ENCODE measurements at regions not wholly inside any gene's neighbourhood (a gene's known extent, or its start where the extent isn't known, plus 50 kb on each side); places are given as distances from the start of the nearest gene placed in this dataset.
A peak's percentile ranks its signal among the peaks of the same experiment; 100 is the strongest.

DNA sequence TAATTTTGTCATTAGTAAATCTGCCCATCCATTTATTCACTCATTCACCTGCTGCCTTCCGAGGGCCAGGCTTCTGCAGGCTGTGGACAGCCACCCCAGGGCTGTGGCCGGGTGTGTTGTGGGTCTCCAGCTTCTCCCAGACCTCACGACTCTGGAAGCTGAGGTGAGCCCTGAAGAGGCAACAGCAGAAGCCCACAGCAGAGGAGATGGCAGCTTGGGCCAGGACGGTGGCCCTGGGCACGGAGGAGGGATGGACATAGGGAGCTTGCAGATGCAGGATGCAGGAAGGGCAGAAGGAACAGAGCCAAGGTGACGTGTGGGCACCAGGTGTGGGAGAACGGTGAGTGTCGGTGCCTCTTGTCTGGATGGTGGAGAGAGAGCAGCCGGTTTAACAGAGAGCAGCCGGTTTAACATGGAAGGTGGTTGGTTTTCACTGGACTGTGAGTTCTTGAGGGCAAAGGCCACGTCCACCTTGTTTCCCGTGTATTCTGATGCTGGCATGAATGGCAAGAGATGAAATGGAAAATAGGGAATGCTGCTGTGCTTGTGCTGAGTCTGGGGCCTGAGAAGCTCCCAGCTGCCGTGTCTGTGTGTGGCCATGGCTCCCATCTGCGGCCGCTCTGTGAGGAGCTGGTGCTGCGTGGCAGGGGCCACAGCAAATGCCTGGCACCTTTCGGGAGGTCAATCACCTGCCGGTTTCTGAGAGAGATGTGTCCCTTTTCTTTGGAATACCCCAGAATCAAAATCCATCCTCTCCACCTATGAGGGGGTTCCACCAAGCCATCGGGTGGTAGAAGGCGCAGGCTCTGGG, 669.9 kb downstream of the BRD1 start:
- no peak for DNase-seq

DNA sequence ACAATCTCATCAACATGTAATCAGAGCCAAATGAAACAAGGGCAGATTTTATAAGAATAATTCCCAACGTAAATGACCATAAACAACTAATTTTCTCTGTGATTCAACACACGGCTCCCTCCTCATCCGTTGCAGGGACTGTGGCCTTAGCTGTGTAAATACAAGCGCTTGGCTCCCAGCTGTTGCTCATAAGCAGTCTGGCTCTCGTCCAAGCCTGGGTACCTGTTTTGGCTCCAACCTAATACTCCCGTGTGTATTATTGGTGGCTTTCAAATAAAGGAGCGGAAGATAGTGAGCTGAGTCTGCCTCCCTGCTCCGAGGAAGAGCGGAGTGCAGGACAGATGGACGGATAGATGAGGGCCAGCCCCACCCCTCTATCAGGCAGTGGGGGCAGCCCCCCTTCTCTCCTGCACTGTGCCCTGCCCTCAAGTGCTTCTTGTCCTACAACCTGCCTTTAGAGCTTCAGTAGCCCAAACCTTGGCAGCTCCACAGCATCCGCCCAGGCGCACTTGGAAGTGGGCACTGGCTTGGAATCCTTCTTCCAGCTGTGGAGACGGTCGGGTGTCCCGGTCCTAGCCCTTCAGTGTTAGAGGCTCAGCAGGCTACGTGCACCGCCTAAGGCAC, 670.9 kb downstream of the BRD1 start:
- DNase-seq, result peak; percentile 99

GRCh38 chr22:49155770-49156580, 671.7 kb downstream of the BRD1 start:
- peak; percentile 47 for DNase-seq

- no peak for DNase-seq
Observed at GRCh38 chr22:49155039-49155769, 672.5 kb downstream of the BRD1 start.

DNA sequence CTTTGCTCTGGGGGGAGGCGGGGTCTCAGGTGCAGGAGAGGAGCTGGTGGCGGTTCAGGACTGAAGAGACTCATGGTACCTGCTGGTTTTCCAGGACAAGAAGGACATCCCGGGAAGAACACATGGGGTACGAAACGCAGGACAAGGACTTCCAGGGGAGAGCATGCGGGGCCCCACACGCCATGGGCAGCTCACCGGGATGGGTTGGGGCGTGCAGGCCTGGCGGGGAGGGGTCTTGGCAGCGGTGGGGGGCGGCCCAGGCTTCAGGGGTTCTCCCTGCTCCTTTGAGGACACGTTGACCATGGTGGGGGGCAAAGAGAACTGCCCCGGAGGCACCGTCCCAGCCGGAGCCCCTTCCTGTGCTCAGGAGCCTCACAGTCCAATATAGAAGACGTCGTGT, 673.2 kb downstream of the BRD1 start:
- DNase-seq, result no peak

DNA sequence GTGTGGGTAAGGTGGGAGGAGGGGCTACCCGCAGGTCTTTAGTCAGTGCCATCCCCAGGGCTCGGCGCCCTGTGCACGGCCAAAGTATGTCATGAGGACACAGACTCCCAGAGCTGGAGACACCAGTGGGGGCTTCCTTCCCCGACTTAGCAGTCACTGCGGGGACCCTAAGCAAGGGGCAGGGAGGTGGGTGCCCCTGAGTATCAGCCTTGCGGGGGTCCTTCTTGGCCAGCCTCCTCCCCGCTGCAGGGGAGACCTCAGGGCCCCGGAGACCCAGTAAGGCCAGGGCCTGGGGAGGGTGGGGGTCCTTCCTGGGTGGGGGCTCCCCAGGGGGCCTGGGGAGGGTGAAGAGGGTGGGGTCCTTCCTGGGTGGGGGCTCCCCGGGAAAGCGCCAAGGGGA, 673.8 kb downstream of the BRD1 start:
- DNase-seq, result no peak

GRCh38 chr22:49152939-49153770, 674.5 kb downstream of the BRD1 start:
- DNase-seq, result no peak

DNA sequence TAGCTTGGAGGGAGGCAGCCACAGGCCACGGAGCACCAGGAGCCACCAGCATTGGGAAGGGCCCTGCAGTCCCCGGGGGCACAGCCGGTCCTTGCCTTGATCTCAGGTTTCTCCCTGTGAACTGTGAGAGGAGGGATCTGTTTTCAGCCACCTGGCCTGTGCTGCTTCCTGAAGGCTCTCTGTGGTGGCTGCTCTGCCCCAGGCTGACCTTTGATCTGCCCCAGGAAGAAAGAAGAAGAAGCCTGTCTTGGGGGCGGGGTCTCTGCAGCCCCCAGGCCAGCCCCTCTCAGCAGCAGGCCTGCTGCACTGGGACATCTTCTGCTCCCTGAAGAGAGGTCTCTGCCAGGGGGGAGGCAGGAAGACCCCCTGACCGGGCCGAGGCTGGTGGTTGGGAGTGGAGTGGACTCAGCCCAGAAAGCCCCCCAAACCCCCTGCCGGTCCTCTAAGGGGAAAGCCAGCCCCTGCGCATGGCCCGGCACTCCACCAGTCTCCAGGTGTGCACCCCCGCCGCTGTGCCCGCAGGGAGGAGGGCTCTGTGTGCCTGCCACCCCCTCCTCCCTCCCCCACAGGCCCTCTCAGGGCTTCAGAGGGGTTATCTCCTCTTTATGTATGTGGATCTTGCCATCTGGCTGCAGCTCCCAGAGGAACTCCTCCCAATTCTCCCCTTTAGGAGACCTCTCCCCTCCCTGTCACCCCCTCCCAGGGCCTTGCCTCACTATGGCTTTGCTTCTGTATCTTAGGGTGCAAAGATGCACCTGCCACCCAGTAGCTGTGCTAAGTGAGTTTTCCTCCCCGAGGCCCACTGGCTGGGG, 675.3 kb downstream of the BRD1 start:
- no peak for DNase-seq

- no peak for DNase-seq
Observed at GRCh38 chr22:49151256-49152126, 676.2 kb downstream of the BRD1 start.

DNA sequence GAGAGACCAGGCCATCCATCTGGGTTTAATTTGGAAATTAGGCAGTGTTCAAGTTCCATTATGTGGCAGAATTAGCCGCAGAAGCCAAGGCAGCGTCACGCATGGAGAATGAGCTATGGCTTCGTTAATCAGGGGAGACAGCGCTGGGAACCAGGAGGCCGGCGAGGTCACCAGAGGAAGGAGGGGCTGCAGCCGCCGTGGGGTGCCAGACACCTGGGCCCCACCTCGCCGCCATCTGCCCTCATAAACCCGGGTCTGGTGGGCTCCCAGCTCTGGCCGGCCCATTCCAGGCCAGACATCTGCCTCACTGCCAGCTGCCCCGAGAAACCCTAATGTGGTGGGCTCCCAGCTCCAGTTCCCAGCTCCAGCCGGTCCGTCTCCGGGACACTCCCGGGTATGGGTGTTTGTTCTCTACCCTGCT, 676.9 kb downstream of the BRD1 start:
- DNase-seq, result no peak

- no peak for DNase-seq
Observed at GRCh38 chr22:49149721-49150608, 677.7 kb downstream of the BRD1 start.

DNA sequence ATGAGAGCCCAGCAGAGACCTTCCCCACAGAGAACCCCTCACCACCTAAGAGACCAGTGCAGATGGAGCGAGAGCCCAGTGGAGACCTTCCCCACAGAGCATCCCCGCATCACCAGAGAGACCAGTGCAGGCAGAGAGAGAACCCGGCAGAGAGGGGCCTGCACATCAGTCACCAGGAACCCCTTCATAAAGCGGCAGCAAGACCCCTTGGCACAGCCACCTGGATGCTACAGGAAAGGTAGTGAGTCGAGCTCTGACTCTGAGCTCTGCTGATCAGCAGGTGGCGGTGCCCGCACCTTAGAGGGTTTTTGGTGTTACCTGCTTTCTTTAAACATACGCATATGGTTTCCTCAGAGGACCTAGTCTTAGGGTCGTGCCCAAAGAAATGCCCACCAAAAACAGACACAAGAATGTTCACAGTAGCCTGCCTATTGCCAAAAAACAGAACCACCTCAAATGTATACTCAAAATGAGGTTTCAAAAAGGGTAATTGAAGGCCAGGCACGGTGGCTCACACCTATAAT, 678.7 kb downstream of the BRD1 start:
- no peak for DNase-seq

DNA sequence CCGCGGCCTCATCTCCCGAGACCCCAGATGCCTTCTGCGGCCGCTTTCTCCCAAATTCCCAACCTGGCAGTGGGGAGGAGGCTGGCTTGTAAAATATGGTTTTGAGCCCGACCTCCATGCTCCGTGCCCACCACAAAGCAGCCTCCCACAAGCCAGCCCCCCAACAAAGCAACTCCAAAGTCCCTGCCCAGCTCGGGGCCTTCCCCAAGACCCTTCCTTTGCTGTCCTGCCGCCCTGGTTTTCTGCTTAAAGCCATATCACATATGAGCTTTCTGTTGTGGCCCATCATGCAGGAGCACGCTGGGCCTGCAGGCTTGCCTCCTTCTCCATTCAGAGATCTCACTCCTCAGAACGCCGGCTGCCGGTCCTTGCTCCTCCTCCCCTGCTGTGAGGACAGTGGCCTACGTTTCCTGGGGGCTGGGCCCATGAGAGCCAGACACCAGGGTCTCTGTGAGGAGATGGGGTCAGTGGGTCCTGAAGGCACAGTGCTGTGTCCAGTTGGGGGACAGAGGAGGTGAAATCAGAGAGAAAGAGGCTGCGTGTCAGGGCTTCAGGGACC, 680.0 kb downstream of the BRD1 start:
- DNase-seq, result no peak

DNA sequence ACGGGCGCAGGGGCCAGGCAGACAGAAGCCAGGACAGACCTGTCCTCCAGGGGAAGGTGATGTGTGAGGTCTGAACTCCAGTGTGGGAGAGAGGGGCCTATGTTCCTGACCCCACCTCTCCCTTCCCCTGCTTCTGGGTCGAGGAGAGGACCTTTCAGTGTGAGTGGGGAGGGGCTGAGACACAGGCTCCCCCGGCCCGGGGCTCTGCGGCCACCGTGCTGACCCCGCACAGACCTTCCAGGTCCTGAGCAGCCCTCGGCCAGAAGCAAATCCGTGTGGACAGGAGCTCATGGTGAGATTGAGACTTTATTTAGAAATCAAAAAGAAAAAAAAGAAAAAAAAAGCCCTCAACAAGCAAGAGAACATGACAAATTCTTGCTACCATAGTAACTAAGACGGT, 680.5 kb downstream of the BRD1 start:
- no peak for DNase-seq

GRCh38 chr22:49146511-49146910, 681.2 kb downstream of the BRD1 start:
- DNase-seq, result no peak

DNA sequence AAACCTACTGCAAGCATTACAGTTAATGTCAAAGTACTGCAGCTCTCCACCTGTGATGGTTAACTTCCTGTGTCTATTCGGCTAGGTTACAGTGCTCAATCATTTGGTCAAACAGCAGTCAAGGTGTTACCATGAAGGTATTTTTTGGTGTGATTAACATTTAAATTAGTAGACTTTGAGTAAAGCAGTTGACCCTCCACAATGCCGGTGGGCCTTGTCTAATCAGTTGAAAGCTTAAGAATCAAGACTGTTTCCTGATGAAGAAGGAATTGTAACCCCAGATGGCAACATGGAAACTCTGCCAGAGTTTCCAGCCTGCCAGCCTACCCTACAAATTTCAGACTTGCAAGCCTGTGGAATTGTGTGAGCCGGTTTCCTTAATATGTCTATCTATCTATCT, 683.9 kb downstream of the BRD1 start:
- DNase-seq, result no peak

- no peak for DNase-seq
Observed at GRCh38 chr22:49142891-49143290, 684.8 kb downstream of the BRD1 start.

- DNase-seq, result no peak
Observed at GRCh38 chr22:49142296-49142695, 685.4 kb downstream of the BRD1 start.

DNA sequence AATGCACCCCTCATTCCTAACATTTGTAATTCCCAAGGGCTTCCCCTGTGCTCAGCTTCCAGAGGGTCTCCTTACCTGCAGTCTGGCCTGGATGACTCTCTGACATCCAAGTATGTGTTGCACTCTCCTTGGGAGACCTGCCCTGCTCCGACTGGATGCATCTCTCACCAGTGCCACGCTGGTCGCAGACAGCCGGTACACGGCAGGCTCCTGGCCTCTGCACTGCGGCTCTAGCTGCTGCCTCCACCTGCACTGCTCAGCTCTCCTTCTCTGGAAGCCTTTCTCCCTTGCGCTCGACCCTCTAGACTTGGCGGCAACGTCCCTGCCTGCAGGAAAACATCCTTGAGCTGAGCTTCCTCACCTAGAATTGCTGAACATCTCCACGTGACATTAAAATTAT, 685.9 kb downstream of the BRD1 start:
- no peak for DNase-seq
